Smooth muscle cell (in vitro differentiated cells): ENCODE measurements at regions not wholly inside any gene's neighbourhood (a gene's known extent, or its start where the extent isn't known, plus 50 kb on each side); places are given as distances from the start of the nearest gene placed in this dataset.

Source experiments
- DNase-seq: peaks from one replicate; lab custom pipeline; 2025; ENCODE audit not compliant: unreplicated experiment; lab: John Stamatoyannopoulos, UW
- H2AFZ ChIP-seq: fragments of 200-600 bp; sonication (generic); 2 replicates; pipeline ENCODE4 v1.6.0; 2016; ENCODE audit warnings: antibody characterized with exemption, low read depth, mild to moderate bottlenecking
- H3F3A ChIP-seq: fragments of 200-600 bp; sonication (generic); 2 replicates; pipeline ENCODE4 v1.6.0; 2017; ENCODE audit warnings: antibody characterized with exemption, low read depth
- H3K27ac ChIP-seq: fragments of 200-600 bp; sonication (generic); 2 replicates; pipeline ENCODE4 v1.5.1; 2016; ENCODE audit warnings: low read depth, mild to moderate bottlenecking
- H3K27me3 ChIP-seq: fragments of 200-600 bp; sonication (generic); 2 replicates; pipeline ENCODE4 v1.6.1; 2016; ENCODE audit warnings: low read depth, mild to moderate bottlenecking
- H3K36me3 ChIP-seq: fragments of 200-600 bp; sonication (generic); 2 replicates; pipeline ENCODE4 v1.5.1; 2016; ENCODE audit warnings: low read depth
- H3K4me1 ChIP-seq: fragments of 200-600 bp; sonication (generic); 2 replicates; pipeline ENCODE4 v1.5.1; 2016; ENCODE audit warnings: low read depth
- H3K4me2 ChIP-seq: fragments of 200-600 bp; sonication (generic); 2 replicates; pipeline ENCODE4 v1.6.0; 2016; ENCODE audit warnings: mild to moderate bottlenecking
- H3K4me3 ChIP-seq: fragments of 200-600 bp; sonication (generic); 2 replicates; pipeline ENCODE4 v1.5.1; 2016; ENCODE audit warnings: mild to moderate bottlenecking
- H3K79me2 ChIP-seq: fragments of 200-600 bp; sonication (generic); 2 replicates; pipeline ENCODE4 v1.6.0; 2016; ENCODE audit warnings: low read depth, mild to moderate bottlenecking
- H3K9ac ChIP-seq: fragments of 200-600 bp; sonication (generic); 2 replicates; pipeline ENCODE4 v1.6.0; 2016; ENCODE audit warnings: low read depth
- H3K9me3 ChIP-seq: fragments of 200-600 bp; sonication (generic); replicated peaks from 2 replicates; pipeline ENCODE4 v1.5.1; 2016; ENCODE audit warnings: low read depth
- H4K20me1 ChIP-seq: fragments of 200-600 bp; sonication (generic); 2 replicates; pipeline ENCODE4 v1.6.0; 2016; ENCODE audit warnings: low read depth
- WGBS: methylation state at CpG from one replicate; pipeline ENCODE4 v1.1.7; 2016; ENCODE audit warnings: low lambda C conversion rate; 5-methylcytosine and 5-hydroxymethylcytosine counted together
- TF ChIP-seq, protein P1 (sequence below): fragments of 200-600 bp; sonication (generic); IDR thresholded peaks from 2 replicates; pipeline ENCODE4 v1.5.1; 2017; ENCODE audit warnings: borderline replicate concordance, mild to moderate bottlenecking, antibody characterized with exemption; ENCODE audit not compliant: insufficient read depth, poor library complexity, severe bottlenecking

DNA sequence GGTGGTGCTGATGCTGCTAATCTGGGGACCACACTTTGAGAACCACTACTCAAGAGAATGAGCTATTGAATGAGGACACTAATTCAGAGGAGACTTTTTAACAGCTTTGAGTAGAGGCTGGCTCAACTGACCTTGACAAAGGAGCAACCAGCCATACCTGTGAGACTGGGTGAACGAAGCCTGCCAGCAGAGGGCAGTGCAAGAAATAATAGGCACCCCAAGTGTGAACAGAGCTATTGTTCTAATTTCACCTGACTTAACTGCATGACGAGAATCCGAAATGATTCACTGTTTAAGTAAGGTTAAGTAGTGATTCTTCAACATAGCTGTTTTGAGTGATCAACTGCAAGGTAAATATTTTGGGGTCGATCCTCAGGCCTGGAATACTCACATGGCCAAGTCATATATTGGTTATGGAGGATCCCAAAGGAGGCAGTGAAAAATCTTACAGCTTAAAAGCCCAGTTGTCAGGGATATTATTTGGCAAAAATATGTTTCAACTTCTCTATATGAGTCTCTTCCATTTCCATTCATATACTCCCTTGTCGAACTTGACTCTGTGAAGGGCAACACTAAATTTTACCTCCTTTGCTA, 550.5 kb upstream of the MARCKS start:
- no peak for DNase-seq
- Histone ChIP-seq H3K9me3 (no peaks in the 10 kb centered on the region), H3K27me3 (no peaks in the 10 kb centered on the region), H3F3A (no peaks in the 10 kb centered on the region), H2AFZ (no peak overlapping the region), H3K79me2 (no peaks in the 10 kb centered on the region), H4K20me1 (no peaks in the 10 kb centered on the region), H3K4me1 (no peaks in the 10 kb centered on the region), H3K4me2 (no peak overlapping the region), H3K9ac (no peak overlapping the region), H3K27ac (no peak overlapping the region), H3K36me3 (no peaks in the 10 kb centered on the region), H3K4me3 (no peak overlapping the region)
- TF ChIP-seq, protein P1, sequence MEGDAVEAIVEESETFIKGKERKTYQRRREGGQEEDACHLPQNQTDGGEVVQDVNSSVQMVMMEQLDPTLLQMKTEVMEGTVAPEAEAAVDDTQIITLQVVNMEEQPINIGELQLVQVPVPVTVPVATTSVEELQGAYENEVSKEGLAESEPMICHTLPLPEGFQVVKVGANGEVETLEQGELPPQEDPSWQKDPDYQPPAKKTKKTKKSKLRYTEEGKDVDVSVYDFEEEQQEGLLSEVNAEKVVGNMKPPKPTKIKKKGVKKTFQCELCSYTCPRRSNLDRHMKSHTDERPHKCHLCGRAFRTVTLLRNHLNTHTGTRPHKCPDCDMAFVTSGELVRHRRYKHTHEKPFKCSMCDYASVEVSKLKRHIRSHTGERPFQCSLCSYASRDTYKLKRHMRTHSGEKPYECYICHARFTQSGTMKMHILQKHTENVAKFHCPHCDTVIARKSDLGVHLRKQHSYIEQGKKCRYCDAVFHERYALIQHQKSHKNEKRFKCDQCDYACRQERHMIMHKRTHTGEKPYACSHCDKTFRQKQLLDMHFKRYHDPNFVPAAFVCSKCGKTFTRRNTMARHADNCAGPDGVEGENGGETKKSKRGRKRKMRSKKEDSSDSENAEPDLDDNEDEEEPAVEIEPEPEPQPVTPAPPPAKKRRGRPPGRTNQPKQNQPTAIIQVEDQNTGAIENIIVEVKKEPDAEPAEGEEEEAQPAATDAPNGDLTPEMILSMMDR: peak; percentile 55
- WGBS: 41% methylated on average over 5 of the region's 5 CpGs

- TF ChIP-seq, protein P1: no peak
- WGBS: 96% methylated on average over 2 of the region's 2 CpGs
- no peaks in the 10 kb centered on the region for H4K20me1 ChIP-seq
Observed at GRCh38 chr6:113308266-113308665, 548.9 kb upstream of the MARCKS start.

DNA sequence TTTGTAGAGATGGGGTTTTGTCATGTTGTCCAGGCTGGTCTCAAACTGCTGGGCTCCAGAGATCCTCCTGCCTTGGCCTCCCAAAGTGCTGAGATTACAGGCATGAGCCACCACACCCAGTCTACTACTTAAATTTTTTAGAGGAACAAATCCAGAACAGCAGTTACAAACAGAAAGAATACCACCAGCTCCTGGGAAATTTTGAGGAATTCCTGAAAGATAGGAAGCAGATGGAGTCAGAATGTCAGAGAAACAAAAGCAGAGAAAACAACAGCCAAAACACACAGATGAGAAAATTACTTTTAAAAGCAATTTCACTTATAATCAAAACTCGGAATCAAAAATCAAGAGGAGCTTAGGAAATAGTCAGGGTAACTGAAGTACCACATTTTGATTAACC, 543.3 kb upstream of the MARCKS start:
- DNase-seq: no peak
- Histone ChIP-seq H4K20me1 (no peaks in the 10 kb centered on the region), H3K36me3 (no peaks in the 10 kb centered on the region), H3K27ac (no peak overlapping the region), H3K9ac (no peak overlapping the region), H3K4me1 (peaks cover 7% of the 10 kb centered on the region), H3K9me3 (no peaks in the 10 kb centered on the region), H3K4me2 (no peak overlapping the region), H3K79me2 (no peaks in the 10 kb centered on the region), H3F3A (no peaks in the 10 kb centered on the region), H3K4me3 (no peak overlapping the region), H3K27me3 (no peaks in the 10 kb centered on the region), H2AFZ (no peak overlapping the region)
- 100% methylated on average over 1 of the region's 1 CpG for WGBS
- TF ChIP-seq, protein P1: no peak

More at GRCh38 chr6:113308266-113308665, 548.9 kb upstream of the MARCKS start:
- Histone ChIP-seq H3K9me3 (no peaks in the 10 kb centered on the region), H2AFZ (no peak overlapping the region), H3K9ac (no peak overlapping the region), H3K4me1 (no peaks in the 10 kb centered on the region), H3K4me2 (no peak overlapping the region), H3K27ac (no peak overlapping the region), H3K36me3 (no peaks in the 10 kb centered on the region), H3K79me2 (no peaks in the 10 kb centered on the region), H3K4me3 (no peak overlapping the region), H3F3A (no peaks in the 10 kb centered on the region), H3K27me3 (no peaks in the 10 kb centered on the region)
- no peak for DNase-seq

- no peak overlapping the region for H3K9ac ChIP-seq
- TF ChIP-seq, protein P1: no peak
- no peaks in the 10 kb centered on the region for H3K27me3 ChIP-seq
- H4K20me1 ChIP-seq: no peaks in the 10 kb centered on the region
- H3K27ac ChIP-seq: no peak overlapping the region
- no peaks in the 10 kb centered on the region for H3K79me2 ChIP-seq
- 94% methylated on average over 1 of the region's 1 CpG for WGBS
- peaks cover 7% of the 10 kb centered on the region for H3K4me1 ChIP-seq
- no peak overlapping the region for H3K4me2 ChIP-seq
- no peak overlapping the region for H3K4me3 ChIP-seq
- DNase-seq: no peak
- no peaks in the 10 kb centered on the region for H3K9me3 ChIP-seq
- H2AFZ ChIP-seq: no peak overlapping the region
- H3K36me3 ChIP-seq: no peaks in the 10 kb centered on the region
- no peaks in the 10 kb centered on the region for H3F3A ChIP-seq
Observed at GRCh38 chr6:113315165-113315564, 542.0 kb upstream of the MARCKS start.
